GM10248 (cell line): ENCODE measurements at regions not wholly inside any gene's neighbourhood (a gene's known extent, or its start where the extent isn't known, plus 50 kb on each side); places are given as distances from the start of the nearest gene placed in this dataset.

ENCODE experiments used
- CTCF ChIA-PET: fragments of 300-600 bp; sonication (Branson Sonifier 250); formaldehyde crosslinking; extraction: SDS; loops from one replicate; lab custom pipeline; 2021; ENCODE audit warnings: antibody characterized with exemption; lab: Yijun Ruan, JAX
- POLR2A ChIA-PET: fragments of 350-650 bp; sonication (Branson Sonifier 250); formaldehyde crosslinking; extraction: SDS; loops from one replicate; lab custom pipeline; 2020; ENCODE audit warnings: antibody characterized with exemption; lab: Yijun Ruan, JAX
- DNase-seq: peaks from one replicate; pipeline ENCODE4 v3.0.0; 2012; ENCODE audit errors: extremely low spot score
- CTCF ChIP-seq: IDR thresholded peaks from 2 replicates; pipeline ENCODE4 v1.5.1; 2012; ENCODE audit warnings: mild to moderate bottlenecking, low read depth; ENCODE audit errors: extremely low read depth, missing control alignments, control extremely low read depth

- no peak for TF ChIP-seq CTCF
- DNase-seq = no peak
- ChIA-PET CTCF (interaction anchor here (0.9 kb wide), 1 partner anchor 20 kb away, joined by 5 read pairs; no protein-coding TSS in a partner anchor), POLR2A (no interaction called here)
Observed at GRCh38 chr14:38107216-38107631, 100.5 kb upstream of the SSTR1 start.

- POLR2A ChIA-PET = no interaction called here
- CTCF ChIA-PET = interaction anchor here (1.3 kb wide), 1 partner anchor 27 kb away, joined by 3 read pairs; no protein-coding TSS in a partner anchor
- no peak for TF ChIP-seq CTCF
- no peak for DNase-seq
Observed at GRCh38 chr14:38108681-38109080, 99.0 kb upstream of the SSTR1 start.

- TF ChIP-seq CTCF = no peak
- DNase-seq = no peak
- ChIA-PET POLR2A (no interaction called here), CTCF (interaction anchor here (1.3 to 1.5 kb wide), 2 partner anchors 9 to 14 kb away, joined by 3 read pairs; no protein-coding TSS in a partner anchor)
Observed at GRCh38 chr14:38110258-38110657, 97.4 kb upstream of the SSTR1 start.

- CTCF ChIA-PET = interaction anchor here (1.5 kb wide), 2 partner anchors 13 to 25 kb away, joined by 3 read pairs; no protein-coding TSS in a partner anchor
- TF ChIP-seq CTCF = no peak
- POLR2A ChIA-PET = no interaction called here
- DNase-seq = no peak
Observed at GRCh38 chr14:38111046-38111445, 96.7 kb upstream of the SSTR1 start.

- no peak for TF ChIP-seq CTCF
- ChIA-PET CTCF (no interaction called here), POLR2A (no interaction called here)
- DNase-seq = no peak
Observed at GRCh38 chr14:38113546-38113945, 94.2 kb upstream of the SSTR1 start.

GRCh38 chr14:38116895-38117294 is 90.8 kb upstream of the SSTR1 start:
- ChIA-PET POLR2A (no interaction called here), CTCF (no interaction called here)
- TF ChIP-seq CTCF = no peak
- DNase-seq = no peak
